B cell (primary cell): ENCODE measurements at regions not wholly inside any gene's neighbourhood (a gene's known extent, or its start where the extent isn't known, plus 50 kb on each side); places are given as distances from the start of the nearest gene placed in this dataset.

ENCODE experiments used
- ATAC-seq: fragments of 200-7000 bp; cut with Tn5 transposase; one replicate; pipeline ENCODE4 v1.10.0; 2021; ENCODE audit warnings: low read depth, mild to moderate bottlenecking, moderate number of reproducible peaks, moderate library complexity
- CTCF ChIA-PET: fragments of 350-600 bp; sonication (Branson Sonifier 250); formaldehyde crosslinking; loops from one replicate; lab custom pipeline; 2021; ENCODE audit warnings: antibody characterized with exemption, inconsistent platforms; lab: Charles Lee
- POLR2A ChIA-PET: fragments of 350-600 bp; sonication (Branson Sonifier 250); formaldehyde crosslinking; loops from one replicate; lab custom pipeline; 2021; ENCODE audit warnings: antibody characterized with exemption; lab: Charles Lee
- DNase-seq: peaks from one replicate; pipeline ENCODE4 v3.0.0; 2013
- H2AFZ ChIP-seq: 2 replicates; pipeline ENCODE4 v1.6.1; 2012; ENCODE audit warnings: mild to moderate bottlenecking, low read depth, low read length; ENCODE audit not compliant: insufficient read depth, poor library complexity, severe bottlenecking
- H3K27ac ChIP-seq, 2 donors: 1 replicate in 1 of 2; 2 replicates in 1 of 2; pipeline ENCODE4 v1.5.1; 2012 to 2013; ENCODE audit warnings: low read length in 2 of 2, mild to moderate bottlenecking in 2 of 2, moderate library complexity in 1 of 2
- H3K27me3 ChIP-seq, 4 experiments: fragments of 200-600 bp in 1 of 4; sonication (generic) in 1 of 4; replicated peaks in 1 of 4; 1 replicate in 2 of 4; 2 replicates in 2 of 4; pipeline versions ENCODE4 v1.6.1 to v1.7.0; 2013 to 2016; ENCODE audit warnings: low read length in 3 of 4, mild to moderate bottlenecking in 2 of 4, mixed read lengths in 1 of 4, moderate library complexity in 1 of 4; ENCODE audit not compliant: insufficient read depth in 4 of 4, control insufficient read depth in 3 of 4; ENCODE audit errors: control extremely low read depth in 1 of 4
- H3K36me3 ChIP-seq, 2 experiments: replicated peaks in 1 of 2; 1 replicate in 1 of 2; 2 replicates in 1 of 2; pipeline versions ENCODE4 v1.6.1 to v1.7.1; 2013; ENCODE audit warnings: low read length in 1 of 2; ENCODE audit not compliant: insufficient read depth in 2 of 2, control insufficient read depth in 1 of 2; ENCODE audit errors: control extremely low read depth in 1 of 2, extremely low read depth in 1 of 2
- H3K4me1 ChIP-seq, 2 donors: fragments of 200-600 bp in 1 of 2; sonication (generic) in 1 of 2; 1 replicate in 1 of 2; 2 replicates in 1 of 2; pipeline versions ENCODE4 v1.5.1 to v1.6.1; 2013 to 2017; ENCODE audit warnings: low read length in 2 of 2; ENCODE audit not compliant: control insufficient read depth in 2 of 2, insufficient read depth in 2 of 2
- H3K4me2 ChIP-seq: replicated peaks from 2 replicates; pipeline ENCODE3; 2012; ENCODE audit warnings: mild to moderate bottlenecking, low read depth, low read length; ENCODE audit not compliant: poor library complexity, severe bottlenecking
- H3K4me3 ChIP-seq, 5 experiments: fragments of 200-600 bp in 1 of 5; sonication (generic) in 1 of 5; 1 replicate in 3 of 5; 2 replicates in 2 of 5; pipeline versions ENCODE4 v1.5.1 to v1.7.0; 2011 to 2016; ENCODE audit warnings: low read length in 4 of 5, mild to moderate bottlenecking in 4 of 5, low read depth in 2 of 5, control low read depth in 1 of 5, moderate library complexity in 1 of 5; ENCODE audit not compliant: insufficient read depth in 1 of 5; ENCODE audit errors: control extremely low read depth in 1 of 5, extremely low read depth in 1 of 5
- H3K79me2 ChIP-seq: fragments of 200-600 bp; sonication (generic); one replicate; pipeline ENCODE4 v1.6.0; 2016; ENCODE audit warnings: low read length; ENCODE audit not compliant: control insufficient read depth, insufficient read depth
- H3K9ac ChIP-seq: fragments of 200-600 bp; sonication (generic); 2 replicates; pipeline ENCODE4 v1.6.1; 2017; ENCODE audit warnings: mild to moderate bottlenecking, low read length, moderate library complexity
- H3K9me3 ChIP-seq, 3 donors: one replicate each; pipeline versions ENCODE4 v1.6.1 to v1.7.1; 2013; ENCODE audit warnings: low read length in 2 of 3; ENCODE audit not compliant: control insufficient read depth in 2 of 3, insufficient read depth in 1 of 3; ENCODE audit errors: control extremely low read depth in 1 of 3
- H4K20me1 ChIP-seq: 2 replicates; pipeline ENCODE4 v1.6.0; 2012; ENCODE audit warnings: mild to moderate bottlenecking, low read length; ENCODE audit not compliant: insufficient read depth, control insufficient read depth, poor library complexity, severe bottlenecking
- H3K27ac Mint-ChIP-seq: one replicate; pipeline ENCODE4 v1.8.0; 2021; ENCODE audit warnings: mixed read lengths
- H3K27me3 Mint-ChIP-seq: one replicate; pipeline ENCODE4 v1.8.0; 2021; ENCODE audit warnings: mixed read lengths
- H3K4me1 Mint-ChIP-seq: one replicate; pipeline ENCODE4 v1.8.0; 2021; ENCODE audit warnings: mixed read lengths
- H3K4me3 Mint-ChIP-seq: one replicate; pipeline ENCODE4 v1.8.0; 2021; ENCODE audit warnings: mixed read lengths
- H3K9me3 Mint-ChIP-seq: one replicate; pipeline ENCODE4 v1.8.0; 2022; ENCODE audit warnings: mixed read lengths; ENCODE audit not compliant: insufficient read depth
- CTCF ChIP-seq: fragments of 200-600 bp; IDR thresholded peaks from one replicate; pipeline ENCODE4 v1.8.0; 2022; ENCODE audit warnings: antibody characterized with exemption, mild to moderate bottlenecking
- EZH2 ChIP-seq: IDR thresholded peaks from 2 replicates; pipeline ENCODE4 v1.6.1; 2012; ENCODE audit warnings: borderline replicate concordance, low read depth, mild to moderate bottlenecking, moderate library complexity, low read length; ENCODE audit not compliant: insufficient read depth, poor library complexity, severe bottlenecking
- WGBS: methylation state at CpG from one replicate; pipeline ENCODE4 v1.1.5; 2013; ENCODE audit warnings: missing lambda C conversion rate; ENCODE audit not compliant: insufficient coverage; 5-methylcytosine and 5-hydroxymethylcytosine counted together
- intact Hi-C: fragments of 100-400 bp; cut with micrococcal nuclease; formaldehyde crosslinking; loops from one replicate; pipeline ENCODE4 v1.10.0; 2022

- H3K4me1 ChIP-seq = peaks cover 0 to 3% of the 10 kb centered on the region in 2 donors
- peaks cover 0 to 4% (median 1%) of the 10 kb centered on the region in 3 donors for H3K9me3 ChIP-seq
- H3K36me3 ChIP-seq = no peaks in the 10 kb centered on the region
- H3K27me3 ChIP-seq = no peaks in the 10 kb centered on the region
- no peak overlapping the region for H3K9ac ChIP-seq
- no peak overlapping the region for H3K27ac ChIP-seq
- DNase-seq (no peak), ATAC-seq (no peak)
- H3K4me3 ChIP-seq = no peak overlapping the region
- no peaks in the 10 kb centered on the region for H3K4me1 Mint-ChIP-seq
- intact Hi-C loops = no loop called here
- TF ChIP-seq CTCF (no peak), EZH2 (no peak)
- no peak overlapping the region for H2AFZ ChIP-seq
- H3K9me3 Mint-ChIP-seq = peaks cover 4% of the 10 kb centered on the region
- no peaks in the 10 kb centered on the region for H4K20me1 ChIP-seq
- no peak overlapping the region for H3K4me3 Mint-ChIP-seq
- ChIA-PET POLR2A (no interaction called here), CTCF (no interaction called here)
- H3K79me2 ChIP-seq = no peaks in the 10 kb centered on the region
- no peak overlapping the region for H3K4me2 ChIP-seq
- 72% methylated on average over 4 of the region's 5 CpGs for WGBS
- H3K27me3 Mint-ChIP-seq = no peaks in the 10 kb centered on the region
- no peak overlapping the region for H3K27ac Mint-ChIP-seq
These were observed 426.3 kb downstream of the CETN3 start for GRCh38 chr5:89983216-89983615.

- Histone ChIP-seq H3K9me3 (peaks cover 0 to 4% (median 1%) of the 10 kb centered on the region in 3 donors), H3K27me3 (no peaks in the 10 kb centered on the region), H3K27ac (no peak overlapping the region), H3K79me2 (no peaks in the 10 kb centered on the region), H4K20me1 (no peaks in the 10 kb centered on the region), H3K4me2 (no peak overlapping the region), H3K9ac (no peak overlapping the region), H3K4me3 (no peak overlapping the region), H2AFZ (no peak overlapping the region), H3K4me1 (peaks cover 0 to 3% of the 10 kb centered on the region in 2 donors), H3K36me3 (no peaks in the 10 kb centered on the region)
- intact Hi-C loops = no loop called here
- DNase-seq (no peak), ATAC-seq (no peak)
- Mint-ChIP-seq H3K4me3 (no peak overlapping the region), H3K9me3 (peaks cover 4% of the 10 kb centered on the region), H3K27ac (no peak overlapping the region), H3K27me3 (no peaks in the 10 kb centered on the region), H3K4me1 (no peaks in the 10 kb centered on the region)
- WGBS = no CpG with 5 or more reads among the region's 6 CpGs
- CTCF ChIA-PET = no interaction called here
- POLR2A ChIA-PET = no interaction called here
- no peak for TF ChIP-seq CTCF
These were observed 427.4 kb downstream of the CETN3 start for GRCh38 chr5:89981878-89982773.
